BJ (cell line): ENCODE measurements at regions not wholly inside any gene's neighbourhood (a gene's known extent, or its start where the extent isn't known, plus 50 kb on each side); places are given as distances from the start of the nearest gene placed in this dataset.

Source experiments
- CTCF ChIA-PET: fragments of 350-600 bp; formaldehyde crosslinking; extraction: SDS; loops from one replicate; lab custom pipeline; 2021; ENCODE audit warnings: antibody characterized with exemption, inconsistent platforms; lab: Yijun Ruan, JAX
- POLR2A ChIA-PET: fragments of 300-600 bp; sonication (Branson Sonifier 250); formaldehyde crosslinking; extraction: SDS; loops from one replicate; lab custom pipeline; 2021; ENCODE audit warnings: antibody characterized with exemption; lab: Charles Lee
- DNase-seq: peaks from one replicate; pipeline ENCODE4 v3.0.0-alpha.2; 2011; ENCODE audit warnings: low read depth
- H3K27me3 ChIP-seq: 2 replicates; pipeline ENCODE4 v1.6.0; 2011; ENCODE audit warnings: low read length; ENCODE audit not compliant: control insufficient read depth, insufficient read depth
- H3K36me3 ChIP-seq: 2 replicates; pipeline ENCODE4 v1.5.1; 2011; ENCODE audit warnings: low read length; ENCODE audit not compliant: control insufficient read depth, insufficient read depth
- H3K4me3 ChIP-seq: 2 replicates; pipeline ENCODE4 v1.5.1; 2011; ENCODE audit warnings: low read depth, mild to moderate bottlenecking, control low read depth, low read length
- TF ChIP-seq, protein P1 (sequence below): IDR thresholded peaks from 2 replicates; pipeline ENCODE4 v1.5.1; 2011; ENCODE audit warnings: low read depth, mild to moderate bottlenecking, control low read depth, inconsistent platforms, low read length, moderate library complexity; ENCODE audit not compliant: insufficient read depth

- ChIA-PET CTCF (interaction anchor here (0.8 to 0.9 kb wide), 3 partner anchors 16 to 87 kb away, joined by 3 to 5 read pairs (median 4); no protein-coding TSS in a partner anchor), POLR2A (no interaction called here)
- Histone ChIP-seq H3K27me3 (no peaks in the 10 kb centered on the region; the same call in 1 of the 2 replicates), H3K36me3 (no peaks in the 10 kb centered on the region), H3K4me3 (no peak overlapping the region)
- no peak for DNase-seq
- TF ChIP-seq, protein P1, sequence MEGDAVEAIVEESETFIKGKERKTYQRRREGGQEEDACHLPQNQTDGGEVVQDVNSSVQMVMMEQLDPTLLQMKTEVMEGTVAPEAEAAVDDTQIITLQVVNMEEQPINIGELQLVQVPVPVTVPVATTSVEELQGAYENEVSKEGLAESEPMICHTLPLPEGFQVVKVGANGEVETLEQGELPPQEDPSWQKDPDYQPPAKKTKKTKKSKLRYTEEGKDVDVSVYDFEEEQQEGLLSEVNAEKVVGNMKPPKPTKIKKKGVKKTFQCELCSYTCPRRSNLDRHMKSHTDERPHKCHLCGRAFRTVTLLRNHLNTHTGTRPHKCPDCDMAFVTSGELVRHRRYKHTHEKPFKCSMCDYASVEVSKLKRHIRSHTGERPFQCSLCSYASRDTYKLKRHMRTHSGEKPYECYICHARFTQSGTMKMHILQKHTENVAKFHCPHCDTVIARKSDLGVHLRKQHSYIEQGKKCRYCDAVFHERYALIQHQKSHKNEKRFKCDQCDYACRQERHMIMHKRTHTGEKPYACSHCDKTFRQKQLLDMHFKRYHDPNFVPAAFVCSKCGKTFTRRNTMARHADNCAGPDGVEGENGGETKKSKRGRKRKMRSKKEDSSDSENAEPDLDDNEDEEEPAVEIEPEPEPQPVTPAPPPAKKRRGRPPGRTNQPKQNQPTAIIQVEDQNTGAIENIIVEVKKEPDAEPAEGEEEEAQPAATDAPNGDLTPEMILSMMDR: no peak
Measured at GRCh38 chr12:67442896-67443295, 173.7 kb downstream of the CAND1 start.

DNA sequence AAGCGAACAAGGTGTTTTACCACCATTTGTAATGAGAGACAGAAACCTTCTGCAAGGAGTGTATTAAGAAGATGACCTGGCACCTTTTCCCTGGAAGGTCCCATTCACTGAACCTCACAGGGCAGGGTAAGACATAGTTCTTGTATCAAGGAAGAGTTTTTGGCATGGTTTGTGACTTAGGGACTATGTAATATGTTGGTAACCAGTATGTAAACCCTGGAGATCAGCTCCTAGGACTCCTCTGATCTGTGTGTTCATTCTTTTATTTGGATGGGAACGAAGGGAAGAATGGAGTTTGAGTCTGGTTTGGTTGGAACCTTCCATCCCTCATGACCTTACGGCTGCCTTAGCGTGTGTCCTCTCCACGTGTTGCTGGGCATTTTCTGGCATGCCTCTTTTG, 175.4 kb downstream of the CAND1 start:
- CTCF ChIA-PET: no interaction called here
- DNase-seq: no peak
- TF ChIP-seq, protein P1: no peak
- POLR2A ChIA-PET: no interaction called here
- no peaks in the 10 kb centered on the region; the same call in 1 of the 2 replicates for H3K27me3 ChIP-seq
- no peak overlapping the region for H3K4me3 ChIP-seq
- H3K36me3 ChIP-seq: no peaks in the 10 kb centered on the region

DNA sequence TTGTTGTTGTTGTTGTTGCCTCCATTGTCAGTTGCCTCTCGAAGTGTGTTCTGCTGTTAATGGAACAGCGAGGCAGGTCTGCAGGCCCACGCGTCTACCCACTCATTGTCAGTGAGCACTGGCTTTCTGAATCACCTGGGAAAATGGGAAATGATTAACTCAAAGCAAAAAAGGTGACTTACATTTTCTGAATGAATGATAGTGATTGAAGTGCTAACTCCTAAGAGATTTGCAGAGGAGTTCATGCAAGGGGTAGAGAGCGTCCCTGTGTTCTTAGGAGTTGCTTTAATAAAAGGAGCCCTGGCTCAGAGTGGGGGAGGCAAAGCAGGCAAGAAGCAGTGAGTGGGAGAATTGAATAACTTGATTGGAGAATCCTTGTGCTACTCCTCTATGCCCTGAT, 177.6 kb downstream of the CAND1 start:
- DNase-seq: no peak
- Histone ChIP-seq H3K36me3 (no peaks in the 10 kb centered on the region), H3K4me3 (no peak overlapping the region), H3K27me3 (no peaks in the 10 kb centered on the region; the same call in 1 of the 2 replicates)
- TF ChIP-seq, protein P1: no peak
- ChIA-PET POLR2A (no interaction called here), CTCF (interaction anchor here (1.2 to 1.8 kb wide), 2 partner anchors 8 to 11 kb away, joined by 3 to 5 read pairs; no protein-coding TSS in a partner anchor)

- Histone ChIP-seq H3K4me3 (no peak overlapping the region), H3K27me3 (no peaks in the 10 kb centered on the region; the same call in 1 of the 2 replicates), H3K36me3 (no peaks in the 10 kb centered on the region)
- CTCF ChIA-PET: interaction anchor here (1.2 to 1.8 kb wide), 2 partner anchors 9 to 11 kb away, joined by 3 to 5 read pairs; no protein-coding TSS in a partner anchor
- POLR2A ChIA-PET: no interaction called here
- TF ChIP-seq, protein P1: no peak
- no peak for DNase-seq
Measured at GRCh38 chr12:67447180-67447579, 178.0 kb downstream of the CAND1 start.

GRCh38 chr12:67449591-67450052, 180.5 kb downstream of the CAND1 start:
- ChIA-PET CTCF (no interaction called here), POLR2A (no interaction called here)
- Histone ChIP-seq H3K27me3 (no peaks in the 10 kb centered on the region; the same call in 1 of the 2 replicates), H3K4me3 (no peak overlapping the region), H3K36me3 (no peaks in the 10 kb centered on the region)
- no peak for DNase-seq
- TF ChIP-seq, protein P1: no peak
